Keratinocyte (primary cell): ENCODE measurements at regions not wholly inside any gene's neighbourhood (a gene's known extent, or its start where the extent isn't known, plus 50 kb on each side); places are given as distances from the start of the nearest gene placed in this dataset.

Experiments used
- DNase-seq: peaks from one replicate; pipeline ENCODE4 v3.0.0-alpha.2; 2011; ENCODE audit warnings: low read depth, missing footprints, low spot score
- FAIRE-seq: peaks from 2 replicates; lab custom pipeline; 2011; peaks lifted over from hg19 to GRCh38; lab: Jason Lieb, UNC
- H2AFZ ChIP-seq: 2 replicates; pipeline ENCODE4 v1.6.0; 2012; ENCODE audit warnings: low read length, control low read depth, inconsistent platforms; ENCODE audit not compliant: control insufficient read depth
- H3K27ac ChIP-seq: 2 replicates; pipeline ENCODE4 v1.5.1; 2011; ENCODE audit warnings: low read length; ENCODE audit not compliant: control insufficient read depth, insufficient read depth
- H3K27me3 ChIP-seq: 3 replicates; pipeline ENCODE4 v1.6.0; 2011; ENCODE audit warnings: low read length; ENCODE audit not compliant: control insufficient read depth, insufficient read depth; ENCODE audit errors: extremely low read depth
- H3K36me3 ChIP-seq, 2 experiments: 2 replicates in 1 of 2; 3 replicates in 1 of 2; pipeline ENCODE4 v1.5.1; 2011; ENCODE audit warnings: low read length in 2 of 2, mild to moderate bottlenecking in 1 of 2; ENCODE audit not compliant: control insufficient read depth in 2 of 2, insufficient read depth in 2 of 2; ENCODE audit errors: extremely low read depth in 1 of 2
- H3K4me1 ChIP-seq: 3 replicates; pipeline ENCODE4 v1.5.1; 2011; ENCODE audit warnings: low read length; ENCODE audit not compliant: control insufficient read depth, insufficient read depth; ENCODE audit errors: extremely low read depth
- H3K4me2 ChIP-seq: 3 replicates; pipeline ENCODE4 v1.6.0; 2011; ENCODE audit warnings: low read depth, low read length; ENCODE audit not compliant: control insufficient read depth, insufficient read depth; ENCODE audit errors: extremely low read depth
- H3K4me3 ChIP-seq, 3 experiments: fragments of 200-600 bp in 1 of 3; sonication (generic) in 1 of 3; 2 replicates in 2 of 3; 3 replicates in 1 of 3; pipeline ENCODE4 v1.5.1; 2011 to 2016; ENCODE audit warnings: low read length in 3 of 3, mild to moderate bottlenecking in 3 of 3, control low read depth in 2 of 3, inconsistent platforms in 1 of 3, low read depth in 1 of 3, mixed read lengths in 1 of 3, mixed run types in 1 of 3, moderate library complexity in 1 of 3; ENCODE audit not compliant: control insufficient read depth in 2 of 3, insufficient read depth in 2 of 3; ENCODE audit errors: extremely low read depth in 1 of 3
- H3K79me2 ChIP-seq: 2 replicates; pipeline ENCODE4 v1.6.0; 2012; ENCODE audit warnings: low read length; ENCODE audit not compliant: control insufficient read depth, insufficient read depth
- H3K9ac ChIP-seq: 3 replicates; pipeline ENCODE4 v1.6.0; 2011; ENCODE audit warnings: low read length; ENCODE audit not compliant: control insufficient read depth, insufficient read depth; ENCODE audit errors: extremely low read depth
- H3K9me1 ChIP-seq: 3 replicates; pipeline ENCODE4 v1.6.0; 2011; ENCODE audit warnings: low read length; ENCODE audit not compliant: control insufficient read depth, insufficient read depth; ENCODE audit errors: extremely low read depth
- H3K9me3 ChIP-seq: 2 replicates; pipeline ENCODE4 v1.5.1; 2012; ENCODE audit warnings: low read depth, low read length; ENCODE audit not compliant: control insufficient read depth
- H4K20me1 ChIP-seq: 3 replicates; pipeline ENCODE4 v1.6.0; 2011; ENCODE audit warnings: low read length; ENCODE audit not compliant: control insufficient read depth, insufficient read depth; ENCODE audit errors: extremely low read depth
- EZH2 ChIP-seq: IDR thresholded peaks from one replicate; pipeline ENCODE4 v1.6.1; 2012; ENCODE audit warnings: inconsistent platforms, mild to moderate bottlenecking, low read length, moderate library complexity
- dilution Hi-C: fragments of 300-500 bp; cut with MboI; formaldehyde crosslinking; loops from one replicate; pipeline ENCODE4 v1.7.0; 2020; ENCODE audit warnings: low sequenced_read_pairs; ENCODE audit not compliant: extremely low pct_ligation_motif_present
- TF ChIP-seq, protein P1 (sequence below), 3 experiments: IDR thresholded peaks in 1 of 3; conservative IDR thresholded peaks in 1 of 3; optimal IDR thresholded peaks in 1 of 3; 2 replicates in 2 of 3; 3 replicates in 1 of 3; pipeline versions ENCODE3 to v1.5.1; 2011; ENCODE audit warnings: low read length in 3 of 3, mild to moderate bottlenecking in 3 of 3, moderate library complexity in 2 of 3, control low read depth in 1 of 3, inconsistent platforms in 1 of 3; ENCODE audit not compliant: insufficient read depth in 2 of 3; ENCODE audit errors: extremely low read depth in 1 of 3

DNA sequence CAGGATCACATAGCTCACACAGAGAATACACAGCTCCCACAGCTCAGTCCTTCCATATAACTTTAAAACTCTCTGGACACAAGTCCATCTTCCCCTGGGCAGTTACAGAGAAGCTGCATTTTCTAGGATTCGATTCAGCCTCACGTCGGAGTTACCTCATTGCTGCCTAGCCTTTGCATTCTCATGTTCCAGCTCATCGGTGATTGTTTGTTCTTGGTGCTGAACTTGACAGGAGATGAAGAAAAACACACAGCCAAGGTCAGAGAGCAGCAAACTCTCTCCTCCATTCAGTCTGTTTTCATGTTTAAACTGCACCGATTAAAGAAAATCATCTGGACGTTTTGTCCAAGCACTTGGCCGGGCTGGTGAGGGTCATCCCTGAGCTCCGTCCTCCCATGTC, 375.5 kb upstream of the CFAP20DC start:
- H3K4me3 ChIP-seq: no peak overlapping the region
- H2AFZ ChIP-seq: no peak overlapping the region
- peaks cover 39% of the 10 kb centered on the region for H3K4me1 ChIP-seq
- H3K9me1 ChIP-seq: no peaks in the 10 kb centered on the region
- TF ChIP-seq, protein P1, sequence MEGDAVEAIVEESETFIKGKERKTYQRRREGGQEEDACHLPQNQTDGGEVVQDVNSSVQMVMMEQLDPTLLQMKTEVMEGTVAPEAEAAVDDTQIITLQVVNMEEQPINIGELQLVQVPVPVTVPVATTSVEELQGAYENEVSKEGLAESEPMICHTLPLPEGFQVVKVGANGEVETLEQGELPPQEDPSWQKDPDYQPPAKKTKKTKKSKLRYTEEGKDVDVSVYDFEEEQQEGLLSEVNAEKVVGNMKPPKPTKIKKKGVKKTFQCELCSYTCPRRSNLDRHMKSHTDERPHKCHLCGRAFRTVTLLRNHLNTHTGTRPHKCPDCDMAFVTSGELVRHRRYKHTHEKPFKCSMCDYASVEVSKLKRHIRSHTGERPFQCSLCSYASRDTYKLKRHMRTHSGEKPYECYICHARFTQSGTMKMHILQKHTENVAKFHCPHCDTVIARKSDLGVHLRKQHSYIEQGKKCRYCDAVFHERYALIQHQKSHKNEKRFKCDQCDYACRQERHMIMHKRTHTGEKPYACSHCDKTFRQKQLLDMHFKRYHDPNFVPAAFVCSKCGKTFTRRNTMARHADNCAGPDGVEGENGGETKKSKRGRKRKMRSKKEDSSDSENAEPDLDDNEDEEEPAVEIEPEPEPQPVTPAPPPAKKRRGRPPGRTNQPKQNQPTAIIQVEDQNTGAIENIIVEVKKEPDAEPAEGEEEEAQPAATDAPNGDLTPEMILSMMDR (optimal IDR thresholded peaks at IDR 0.05 in 1 of 3, IDR thresholded peaks at IDR 0.05 in 1 of 3, conservative IDR thresholded peaks at IDR 0.05 in 1 of 3; ENCODE audit: extremely low read depth in 1 of 3, insufficient read depth in 2 of 3, low read length in 3 of 3): no peak
- no peak for TF ChIP-seq EZH2
- peaks cover 3% of the 10 kb centered on the region for H3K27me3 ChIP-seq
- no peaks in the 10 kb centered on the region for H3K9me3 ChIP-seq
- peak overlapping the region; percentile 26 for H3K9ac ChIP-seq
- no peaks in the 10 kb centered on the region for H4K20me1 ChIP-seq
- DNase-seq (peak; percentile 9), FAIRE-seq (peak; percentile 92)
- dilution Hi-C loops: no loop called here
- no peaks in the 10 kb centered on the region for H3K36me3 ChIP-seq
- H3K27ac ChIP-seq: peak overlapping the region; percentile 27
- H3K4me2 ChIP-seq: peak overlapping the region; percentile 23
- H3K79me2 ChIP-seq: no peaks in the 10 kb centered on the region

DNA sequence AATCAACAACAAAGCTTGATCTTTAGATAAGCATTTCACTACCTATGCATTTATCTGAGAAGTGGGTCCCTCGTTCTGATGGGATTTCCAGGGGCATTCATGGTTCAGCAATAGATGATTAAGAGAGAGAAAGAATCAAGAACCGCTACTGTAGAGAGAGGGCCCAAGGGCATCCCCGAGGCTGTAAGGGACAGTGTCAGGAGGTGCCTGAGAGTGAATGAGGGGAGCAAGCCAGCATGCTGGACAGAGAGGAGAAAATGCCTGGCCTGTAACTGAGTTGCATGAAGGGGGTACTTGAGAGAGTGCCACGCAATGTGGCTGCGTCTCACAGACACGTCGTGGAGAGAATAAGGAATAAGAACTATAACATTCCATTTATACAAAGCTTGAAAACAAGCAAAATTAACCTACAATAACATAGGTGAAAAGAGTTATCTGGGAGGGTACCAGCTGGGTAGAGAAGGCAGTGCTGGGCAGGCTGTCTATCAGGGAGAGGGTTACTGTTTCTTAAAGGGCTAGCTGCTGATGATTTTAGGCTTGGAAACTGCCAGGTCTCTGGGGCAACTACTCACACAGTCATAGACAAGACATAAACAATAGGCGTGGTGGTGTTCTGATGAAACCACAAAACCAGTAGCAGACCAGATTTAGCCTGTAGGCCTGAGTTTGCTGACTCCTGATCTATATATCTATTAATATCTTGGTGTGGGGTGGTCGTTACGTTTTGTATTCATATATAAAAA, 374.6 kb upstream of the CFAP20DC start:
- no peak overlapping the region for H3K9ac ChIP-seq
- peak; percentile 93 for FAIRE-seq
- peaks cover 39% of the 10 kb centered on the region for H3K4me1 ChIP-seq

More for the DNA sequence above, 374.6 kb upstream of the CFAP20DC start:
- dilution Hi-C loops: no loop called here
- Histone ChIP-seq H3K27ac (no peak overlapping the region), H3K9me3 (no peaks in the 10 kb centered on the region), H3K27me3 (peaks cover 3% of the 10 kb centered on the region), H3K79me2 (no peaks in the 10 kb centered on the region), H4K20me1 (no peaks in the 10 kb centered on the region), H3K36me3 (no peaks in the 10 kb centered on the region), H3K9me1 (no peaks in the 10 kb centered on the region), H3K4me3 (no peak overlapping the region), H2AFZ (no peak overlapping the region), H3K4me2 (no peak overlapping the region)
- TF ChIP-seq, protein P1 (optimal IDR thresholded peaks at IDR 0.05 in 1 of 3, IDR thresholded peaks at IDR 0.05 in 1 of 3, conservative IDR thresholded peaks at IDR 0.05 in 1 of 3; ENCODE audit: extremely low read depth in 1 of 3, insufficient read depth in 2 of 3, low read length in 3 of 3): no peak
- TF ChIP-seq EZH2: no peak
- peak; percentile 36 for DNase-seq
